GM10248 (cell line): ENCODE measurements at regions not wholly inside any gene's neighbourhood (a gene's known extent, or its start where the extent isn't known, plus 50 kb on each side); places are given as distances from the start of the nearest gene placed in this dataset.

ENCODE experiments used
- CTCF ChIA-PET: fragments of 300-600 bp; sonication (Branson Sonifier 250); formaldehyde crosslinking; extraction: SDS; loops from one replicate; lab custom pipeline; 2021; ENCODE audit warnings: antibody characterized with exemption; lab: Yijun Ruan, JAX
- POLR2A ChIA-PET: fragments of 350-650 bp; sonication (Branson Sonifier 250); formaldehyde crosslinking; extraction: SDS; loops from one replicate; lab custom pipeline; 2020; ENCODE audit warnings: antibody characterized with exemption; lab: Yijun Ruan, JAX
- DNase-seq: peaks from one replicate; pipeline ENCODE4 v3.0.0; 2012; ENCODE audit errors: extremely low spot score
- CTCF ChIP-seq: IDR thresholded peaks from 2 replicates; pipeline ENCODE4 v1.5.1; 2012; ENCODE audit warnings: mild to moderate bottlenecking, low read depth; ENCODE audit errors: extremely low read depth, missing control alignments, control extremely low read depth

- CTCF ChIA-PET: interaction anchor here (1.3 kb wide), 1 partner anchor 9 kb away, joined by 3 read pairs; no protein-coding TSS in a partner anchor
- POLR2A ChIA-PET: no interaction called here
- TF ChIP-seq CTCF: no peak
- DNase-seq: no peak
Observed at GRCh38 chr6:40252531-40253258, 318.4 kb upstream of the MOCS1 start.

GRCh38 chr6:40251637-40252300, 317.5 kb upstream of the MOCS1 start:
- CTCF ChIA-PET: interaction anchor here (1.0 to 1.3 kb wide), 2 partner anchors 8 to 40 kb away, joined by 3 read pairs; no protein-coding TSS in a partner anchor
- no peak for TF ChIP-seq CTCF
- DNase-seq: no peak
- POLR2A ChIA-PET: no interaction called here

- TF ChIP-seq CTCF: no peak
- ChIA-PET CTCF (no interaction called here), POLR2A (no interaction called here)
- no peak for DNase-seq
Observed at GRCh38 chr6:40249935-40250334, 315.7 kb upstream of the MOCS1 start.

- CTCF ChIA-PET: no interaction called here
- no peak for TF ChIP-seq CTCF
- POLR2A ChIA-PET: no interaction called here
- no peak for DNase-seq
Observed at GRCh38 chr6:40247516-40248115, 313.4 kb upstream of the MOCS1 start.

- ChIA-PET CTCF (no interaction called here), POLR2A (no interaction called here)
- no peak for TF ChIP-seq CTCF
- no peak for DNase-seq
Observed at GRCh38 chr6:40244699-40245098, 310.4 kb upstream of the MOCS1 start.

- TF ChIP-seq CTCF: no peak
- POLR2A ChIA-PET: no interaction called here
- CTCF ChIA-PET: no interaction called here
- no peak for DNase-seq
Observed at GRCh38 chr6:40232698-40233097, 298.4 kb upstream of the MOCS1 start.
